GM12872 (cell line): ENCODE measurements at regions not wholly inside any gene's neighbourhood (a gene's known extent, or its start where the extent isn't known, plus 50 kb on each side); places are given as distances from the start of the nearest gene placed in this dataset.

Experiments
- TF ChIP-seq, protein P1 (sequence below): IDR thresholded peaks from 3 replicates; pipeline ENCODE4 v1.5.1; 2011; ENCODE audit warnings: low read depth, mild to moderate bottlenecking, low read length, moderate library complexity; ENCODE audit not compliant: insufficient read depth

DNA sequence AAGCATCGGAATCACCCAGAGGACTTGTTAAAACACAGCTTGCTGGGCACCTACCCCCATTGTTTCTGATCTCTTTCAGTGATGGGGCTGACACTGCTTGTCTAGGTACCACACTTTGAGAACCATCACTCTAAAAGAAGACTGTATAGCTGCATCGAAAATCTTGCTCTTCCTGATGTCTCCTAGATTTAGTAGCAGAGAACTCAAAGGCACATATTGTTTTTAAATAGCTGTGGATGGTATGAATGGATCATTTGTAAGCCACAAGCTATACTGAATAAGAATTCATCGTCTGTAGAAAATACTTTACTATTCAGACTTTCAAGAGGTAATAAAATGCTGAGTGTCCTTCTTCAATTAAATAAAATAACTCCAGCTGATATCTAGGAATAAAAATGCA lies 405.4 kb downstream of the ANKRD50 start:
- TF ChIP-seq, protein P1, sequence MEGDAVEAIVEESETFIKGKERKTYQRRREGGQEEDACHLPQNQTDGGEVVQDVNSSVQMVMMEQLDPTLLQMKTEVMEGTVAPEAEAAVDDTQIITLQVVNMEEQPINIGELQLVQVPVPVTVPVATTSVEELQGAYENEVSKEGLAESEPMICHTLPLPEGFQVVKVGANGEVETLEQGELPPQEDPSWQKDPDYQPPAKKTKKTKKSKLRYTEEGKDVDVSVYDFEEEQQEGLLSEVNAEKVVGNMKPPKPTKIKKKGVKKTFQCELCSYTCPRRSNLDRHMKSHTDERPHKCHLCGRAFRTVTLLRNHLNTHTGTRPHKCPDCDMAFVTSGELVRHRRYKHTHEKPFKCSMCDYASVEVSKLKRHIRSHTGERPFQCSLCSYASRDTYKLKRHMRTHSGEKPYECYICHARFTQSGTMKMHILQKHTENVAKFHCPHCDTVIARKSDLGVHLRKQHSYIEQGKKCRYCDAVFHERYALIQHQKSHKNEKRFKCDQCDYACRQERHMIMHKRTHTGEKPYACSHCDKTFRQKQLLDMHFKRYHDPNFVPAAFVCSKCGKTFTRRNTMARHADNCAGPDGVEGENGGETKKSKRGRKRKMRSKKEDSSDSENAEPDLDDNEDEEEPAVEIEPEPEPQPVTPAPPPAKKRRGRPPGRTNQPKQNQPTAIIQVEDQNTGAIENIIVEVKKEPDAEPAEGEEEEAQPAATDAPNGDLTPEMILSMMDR = no peak

DNA sequence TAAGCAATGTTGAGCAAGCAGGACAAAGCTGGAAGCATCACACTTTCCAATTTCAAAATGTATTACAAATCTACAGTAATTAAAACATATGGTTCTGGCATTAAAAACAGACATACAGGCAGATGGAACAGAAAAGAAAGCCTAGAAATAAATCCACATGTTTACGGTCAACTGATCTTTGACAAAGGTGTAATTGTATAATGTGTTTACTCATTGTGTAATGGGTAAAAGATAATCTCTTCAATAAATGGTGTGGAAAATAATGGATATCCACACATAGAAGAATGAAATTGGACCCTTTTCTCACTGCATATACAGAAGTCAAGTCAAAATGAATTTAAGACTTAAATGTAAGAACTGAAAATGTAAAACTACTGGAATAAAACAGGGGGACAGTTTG lies 394.2 kb downstream of the ANKRD50 start:
- TF ChIP-seq, protein P1 = no peak

DNA sequence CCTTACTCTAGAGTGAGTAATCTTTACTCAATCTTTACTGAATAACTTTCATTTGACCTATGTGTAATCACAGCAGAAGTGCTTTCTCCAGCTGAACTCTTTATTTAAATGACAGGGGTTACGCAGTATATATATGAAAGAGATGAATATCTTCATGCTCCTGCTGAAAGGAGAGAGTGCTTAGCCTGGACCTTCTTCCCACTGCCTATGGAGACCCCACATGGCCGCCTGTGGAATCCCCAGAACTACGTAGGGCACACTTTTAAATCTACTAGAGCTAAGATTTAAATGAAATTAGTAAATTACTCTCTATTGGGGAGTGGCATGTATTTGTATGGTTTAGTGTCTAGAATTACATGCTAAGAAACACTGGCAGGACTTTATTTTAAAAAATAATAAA lies 391.2 kb downstream of the ANKRD50 start:
- TF ChIP-seq, protein P1 = no peak

DNA sequence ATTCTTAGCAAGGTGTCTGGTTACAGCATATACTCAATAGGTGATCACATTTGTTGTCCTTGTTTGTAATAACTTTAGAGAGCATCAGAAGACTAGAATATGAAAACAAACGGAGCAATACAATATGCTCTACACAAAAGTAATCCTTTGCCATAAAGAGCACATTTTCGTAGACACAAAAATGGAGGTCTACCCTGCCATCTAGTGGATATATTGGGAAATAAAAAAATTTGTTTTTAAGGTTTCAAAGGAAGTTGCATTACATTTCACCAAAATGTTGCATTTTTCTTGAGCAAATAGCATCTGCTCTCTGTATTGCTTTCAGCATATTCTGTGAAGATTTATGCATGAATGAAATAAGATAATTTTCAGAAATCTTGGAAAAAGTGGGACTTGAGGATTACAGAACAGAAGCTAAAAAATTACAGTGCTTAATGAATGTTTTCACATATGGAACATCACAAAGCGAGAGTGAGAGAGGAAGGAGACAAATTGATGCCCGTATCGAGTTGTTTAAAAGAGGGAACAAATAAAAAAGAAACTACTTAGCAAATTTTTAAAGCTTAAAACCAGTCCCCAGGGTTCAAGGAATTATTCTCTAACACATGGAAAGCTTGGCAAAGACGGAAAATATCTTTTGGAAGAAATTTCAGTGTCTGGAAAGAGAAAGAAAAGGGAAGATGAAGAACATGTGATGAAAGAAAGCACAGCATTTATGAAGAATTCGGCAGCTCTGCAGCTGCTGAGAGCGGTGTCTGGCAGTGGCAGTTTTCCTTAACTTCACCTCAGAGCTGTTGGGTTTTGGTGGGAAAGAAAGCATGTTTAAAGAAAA lies 390.1 kb downstream of the ANKRD50 start:
- TF ChIP-seq, protein P1 = peak; percentile 52; the same call in 2 of the 3 replicates

DNA sequence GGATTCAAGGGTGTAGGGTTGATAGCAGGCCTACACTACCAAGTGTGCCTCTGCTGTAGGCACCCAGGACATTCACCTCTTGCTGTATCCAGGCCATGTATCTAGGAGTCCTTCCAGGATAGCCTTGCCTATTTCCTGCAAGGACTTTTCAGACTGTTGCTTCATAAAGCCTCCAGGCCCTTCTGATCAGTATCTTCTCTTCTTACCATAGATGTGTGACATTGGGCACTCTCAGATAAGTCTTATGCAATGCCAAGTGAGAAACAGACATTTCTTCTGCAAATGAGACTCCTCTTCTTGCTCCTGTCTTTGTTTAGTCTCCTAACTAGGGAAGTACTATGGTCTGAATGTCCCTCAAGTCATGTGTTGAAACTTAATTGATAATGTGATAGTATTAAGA lies 386.8 kb downstream of the ANKRD50 start:
- TF ChIP-seq, protein P1 = no peak

DNA sequence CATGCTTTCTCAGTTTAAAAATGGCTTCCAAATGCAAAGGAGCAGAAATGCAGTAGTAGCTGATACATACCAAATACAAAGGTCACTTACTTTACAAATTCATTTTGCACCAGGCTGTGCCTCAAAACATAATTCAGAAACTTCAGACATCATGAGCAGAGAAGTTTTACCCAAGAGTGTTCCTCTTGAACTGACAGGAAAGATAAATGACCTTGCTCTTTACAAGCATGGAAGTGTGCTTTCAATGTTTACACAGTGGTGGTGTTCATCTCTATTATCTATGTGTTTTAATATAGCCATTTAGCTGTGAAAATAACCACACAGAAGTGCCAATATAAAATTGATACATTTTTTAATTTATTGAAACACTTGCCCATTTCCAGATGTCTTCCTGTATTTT lies 383.4 kb downstream of the ANKRD50 start:
- TF ChIP-seq, protein P1 = no peak

DNA sequence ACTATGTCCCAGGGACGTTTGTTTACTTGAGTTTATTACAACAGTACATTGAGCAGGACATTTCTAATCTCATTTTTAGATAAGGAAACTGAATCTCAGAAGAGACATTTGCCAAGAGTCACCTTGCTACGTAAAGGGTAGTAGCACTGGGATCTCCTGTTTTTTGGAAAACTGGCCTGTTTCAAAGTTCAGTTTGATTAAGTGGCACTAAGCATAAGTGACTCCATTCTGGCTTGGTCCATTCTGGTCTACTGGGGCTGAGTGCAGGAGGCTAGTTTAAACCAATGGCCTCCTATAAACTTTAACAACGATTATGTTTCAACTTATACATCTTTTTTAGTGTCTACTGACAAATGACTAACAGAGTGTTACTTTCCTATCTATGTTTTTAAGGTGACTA lies 382.5 kb downstream of the ANKRD50 start:
- TF ChIP-seq, protein P1 = no peak
